ENCODE measurements at regions not wholly inside any gene's neighbourhood (a gene's known extent, or its start where the extent isn't known, plus 50 kb on each side); places are given as distances from the start of the nearest gene placed in this dataset.

- no peak for TF ChIP-seq RAD21 (IDR thresholded peaks at IDR 0.05; ENCODE audit: low read length)
Measured at GRCh38 chr22:48713272-48714205, 1114.1 kb downstream of the BRD1 start (continued).

DNA sequence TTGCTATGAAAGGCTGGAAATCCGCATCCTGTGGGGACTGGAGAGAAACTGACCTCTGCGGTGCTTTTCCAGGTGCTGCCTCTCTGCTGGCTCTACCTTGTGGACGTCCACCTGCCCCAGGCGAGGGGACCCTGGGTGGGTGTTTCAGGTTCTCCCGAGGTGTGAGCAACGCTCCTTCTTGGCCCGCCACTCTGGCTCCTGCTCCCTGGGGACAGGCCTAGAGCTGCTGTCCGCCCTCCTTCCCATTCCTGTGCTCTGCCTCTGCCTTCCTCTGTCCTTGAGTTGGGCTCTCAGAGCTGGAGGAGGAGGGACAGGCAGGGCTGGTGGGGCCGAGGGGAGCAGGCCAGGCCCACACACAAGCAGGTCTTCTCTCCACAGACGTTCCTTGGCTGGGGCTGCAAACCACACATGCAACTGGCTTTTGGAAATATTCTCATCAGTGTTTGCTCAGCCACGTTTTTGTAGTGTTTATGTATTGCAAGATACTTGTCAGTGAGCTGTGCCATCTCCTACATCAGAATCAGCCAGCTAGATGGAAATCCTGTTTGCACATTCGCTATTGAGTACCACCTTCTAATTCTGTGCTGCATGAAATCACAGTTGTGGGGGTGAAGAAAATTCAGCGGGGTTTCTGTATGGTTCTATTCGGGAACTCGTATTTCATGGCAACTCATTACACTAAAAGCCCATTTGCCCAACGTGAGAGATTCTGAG lies 1115.0 kb downstream of the BRD1 start:
- no peaks in the 10 kb centered on the region for H4K20me1 ChIP-seq (ENCODE audit: insufficient read depth, low read length)
- H2AK5ac ChIP-seq (ENCODE audit: low read depth, low read length), result no peak overlapping the region
- H3K4me2 ChIP-seq (ENCODE audit: low read depth, low read length), result no peak overlapping the region
- no peaks in the 10 kb centered on the region for H3K9me1 ChIP-seq (ENCODE audit: insufficient read depth, low read length)
- no peaks in the 10 kb centered on the region for H3K4me1 ChIP-seq (ENCODE audit: control insufficient read depth, insufficient read depth, low read length)
- H4K91ac ChIP-seq (ENCODE audit: insufficient read depth, low read depth, low read length), result no peak overlapping the region
- no peak overlapping the region for H3K27ac ChIP-seq (ENCODE audit: insufficient read depth, low read length)
- no peak overlapping the region for H3K14ac ChIP-seq (replicated peaks; ENCODE audit: low read depth, low read length)
- dilution Hi-C loops (cut with HindIII; ENCODE audit: low sequenced_read_pairs, unreplicated experiment), result no loop called here
- no peak overlapping the region for H2AK9ac ChIP-seq (replicated peaks; ENCODE audit: low read depth, low read length, poor library complexity)
- no peak overlapping the region for H3K56ac ChIP-seq (ENCODE audit: extremely low read depth, insufficient read depth, low read length)
- ATAC-seq (ENCODE audit: low read depth) (no peak), DNase-seq (no peak)
- H3K79me1 ChIP-seq (ENCODE audit: low read depth in 1 of 2, low read length in 2 of 2), result no peaks in the 10 kb centered on the region
- ChIA-PET POLR2A (ENCODE audit: unreplicated experiment) (no interaction called here), CTCF (no interaction called here)
- H4K5ac ChIP-seq (ENCODE audit: low read depth, low read length), result no peak overlapping the region
- H2BK20ac ChIP-seq (ENCODE audit: low read depth, low read length), result no peak overlapping the region
- no peak overlapping the region for H4K8ac ChIP-seq (ENCODE audit: low read depth in 2 of 2, low read length in 2 of 2)
- H2BK15ac ChIP-seq (ENCODE audit: low read depth, low read length), result no peak overlapping the region
- H3K9me3 ChIP-seq (ENCODE audit: control insufficient read depth, insufficient read depth, low read length), result peaks cover 65% of the 10 kb centered on the region
- no peak overlapping the region for H3K23ac ChIP-seq (ENCODE audit: low read depth, low read length)
- BruUV-seq (replicated peaks), result no TSS peak
- no peak overlapping the region for H3K18ac ChIP-seq (ENCODE audit: low read depth, low read length)
- no peak overlapping the region for H3K4me3 ChIP-seq (ENCODE audit: insufficient read depth, low read depth, low read length)
- no peaks in the 10 kb centered on the region for H3K36me3 ChIP-seq (ENCODE audit: control insufficient read depth, insufficient read depth, low read length)
- no peak overlapping the region for H2BK5ac ChIP-seq (ENCODE audit: low read depth, low read length, poor library complexity, severe bottlenecking)
- in situ Hi-C loops (cut with MboI; ENCODE audit: low sequenced_read_pairs), result no loop called here
- H3K4ac ChIP-seq (ENCODE audit: low read depth, low read length), result no peak overlapping the region
- no peaks in the 10 kb centered on the region for H3K27me3 ChIP-seq (ENCODE audit: control insufficient read depth, insufficient read depth, low read length)
- H2AFZ ChIP-seq (replicated peaks; ENCODE audit: low read length, poor library complexity), result no peak overlapping the region
- H2BK120ac ChIP-seq (ENCODE audit: low read depth, low read length), result no peak overlapping the region
- intact Hi-C loops (cut with micrococcal nuclease), result no loop called here
- H3K9ac ChIP-seq (ENCODE audit: low read depth, low read length), result no peak overlapping the region
- no CpG with 5 or more reads among the region's 16 CpGs for WGBS, 2 experiments (ENCODE audit: extremely low coverage in 2 of 2, insufficient read length in 1 of 2)
- TF ChIP-seq MXI1 (IDR thresholded peaks at IDR 0.05; ENCODE audit: borderline replicate concordance, low read depth, low read length) (no peak), RAD21 (IDR thresholded peaks at IDR 0.05; ENCODE audit: low read length) (no peak), FOS (IDR thresholded peaks at IDR 0.05; ENCODE audit: low read depth, low read length) (no peak), MAFK (IDR thresholded peaks at IDR 0.05; ENCODE audit: low read depth, low read length) (no peak), MAZ (IDR thresholded peaks at IDR 0.05; ENCODE audit: borderline replicate concordance, low read depth, low read length) (no peak), POLR2A (IDR thresholded peaks at IDR 0.05; ENCODE audit: low read depth, low read length) (no peak), ELK1 (IDR thresholded peaks at IDR 0.05; ENCODE audit: borderline replicate concordance, low read depth, low read length) (no peak), CHD1 (IDR thresholded peaks at IDR 0.05; ENCODE audit: low read depth, low read length) (no peak), SMC3 (IDR thresholded peaks at IDR 0.05; ENCODE audit: low read depth, low read length) (no peak), CEBPB (IDR thresholded peaks at IDR 0.05; ENCODE audit: low read depth, low read length) (no peak), NFE2L2 (IDR thresholded peaks at IDR 0.05; ENCODE audit: low read depth, low read length) (no peak), RFX5 (IDR thresholded peaks at IDR 0.05; ENCODE audit: low read depth, low read length) (no peak)
- TF ChIP-seq, protein P1, sequence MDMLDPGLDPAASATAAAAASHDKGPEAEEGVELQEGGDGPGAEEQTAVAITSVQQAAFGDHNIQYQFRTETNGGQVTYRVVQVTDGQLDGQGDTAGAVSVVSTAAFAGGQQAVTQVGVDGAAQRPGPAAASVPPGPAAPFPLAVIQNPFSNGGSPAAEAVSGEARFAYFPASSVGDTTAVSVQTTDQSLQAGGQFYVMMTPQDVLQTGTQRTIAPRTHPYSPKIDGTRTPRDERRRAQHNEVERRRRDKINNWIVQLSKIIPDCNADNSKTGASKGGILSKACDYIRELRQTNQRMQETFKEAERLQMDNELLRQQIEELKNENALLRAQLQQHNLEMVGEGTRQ (IDR thresholded peaks at IDR 0.05; ENCODE audit: low read depth, low read length), result no peak

All from IMR-90 (cell line).